Adrenal gland (tissue), 5 donors: ENCODE measurements at regions not wholly inside any gene's neighbourhood (a gene's known extent, or its start where the extent isn't known, plus 50 kb on each side); places are given as distances from the start of the nearest gene placed in this dataset.

Experiments used
- POLR2A ChIP-seq, 2 donors: fragments of 450-650 bp; IDR thresholded peaks; one replicate each; pipeline ENCODE4 v1.6.1; 2017; ENCODE audit warnings: antibody characterized with exemption in 2 of 2, mild to moderate bottlenecking in 2 of 2, moderate library complexity in 1 of 2
- TF ChIP-seq, protein P1 (sequence below), 6 experiments: fragments of 450-650 bp in 4 of 6; fragments of 200-600 bp in 2 of 6; sonication (generic) in 1 of 6; IDR thresholded peaks; 1 replicate in 5 of 6; 2 replicates in 1 of 6; pipeline versions ENCODE4 v1.5.1 to v1.8.0; 2016 to 2021; ENCODE audit warnings: antibody characterized with exemption in 6 of 6, mild to moderate bottlenecking in 2 of 6, moderate library complexity in 1 of 6
- donor health status: DM: no; HTN: no; CAD: no.

DNA sequence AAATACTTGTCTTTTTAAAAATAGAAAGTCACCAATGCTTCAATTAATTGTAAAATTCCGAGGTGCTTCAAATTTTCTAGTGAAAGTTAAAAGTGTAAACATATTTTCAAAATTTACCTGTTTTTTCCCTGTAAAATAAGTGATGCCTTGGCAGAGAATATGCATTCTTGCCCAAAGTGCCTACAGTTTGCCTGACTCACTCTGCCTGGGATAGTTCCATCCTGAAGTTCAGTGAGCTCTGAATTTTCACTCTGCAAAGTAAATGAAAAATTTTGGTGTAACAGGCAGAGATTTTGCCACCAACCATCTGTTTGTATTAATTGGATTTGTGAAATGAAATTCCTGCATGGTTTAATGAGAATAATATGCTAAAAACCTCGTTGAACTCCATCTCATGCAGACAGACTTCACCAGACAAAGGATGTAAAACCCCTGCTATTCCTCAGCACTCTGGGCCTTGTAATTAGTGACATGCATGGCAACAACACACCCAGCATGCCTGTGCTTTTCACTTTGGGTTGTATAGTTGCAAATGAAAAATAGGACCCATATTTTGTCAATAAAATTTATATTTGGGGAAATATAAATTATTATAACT, 117.4 kb upstream of the GNAI1 start:
- TF ChIP-seq, protein P1, sequence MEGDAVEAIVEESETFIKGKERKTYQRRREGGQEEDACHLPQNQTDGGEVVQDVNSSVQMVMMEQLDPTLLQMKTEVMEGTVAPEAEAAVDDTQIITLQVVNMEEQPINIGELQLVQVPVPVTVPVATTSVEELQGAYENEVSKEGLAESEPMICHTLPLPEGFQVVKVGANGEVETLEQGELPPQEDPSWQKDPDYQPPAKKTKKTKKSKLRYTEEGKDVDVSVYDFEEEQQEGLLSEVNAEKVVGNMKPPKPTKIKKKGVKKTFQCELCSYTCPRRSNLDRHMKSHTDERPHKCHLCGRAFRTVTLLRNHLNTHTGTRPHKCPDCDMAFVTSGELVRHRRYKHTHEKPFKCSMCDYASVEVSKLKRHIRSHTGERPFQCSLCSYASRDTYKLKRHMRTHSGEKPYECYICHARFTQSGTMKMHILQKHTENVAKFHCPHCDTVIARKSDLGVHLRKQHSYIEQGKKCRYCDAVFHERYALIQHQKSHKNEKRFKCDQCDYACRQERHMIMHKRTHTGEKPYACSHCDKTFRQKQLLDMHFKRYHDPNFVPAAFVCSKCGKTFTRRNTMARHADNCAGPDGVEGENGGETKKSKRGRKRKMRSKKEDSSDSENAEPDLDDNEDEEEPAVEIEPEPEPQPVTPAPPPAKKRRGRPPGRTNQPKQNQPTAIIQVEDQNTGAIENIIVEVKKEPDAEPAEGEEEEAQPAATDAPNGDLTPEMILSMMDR (IDR thresholded peaks at IDR 0.05) = no peak
- TF ChIP-seq POLR2A (IDR thresholded peaks at IDR 0.05) = no peak
